Natural killer cell (primary cell): ENCODE measurements at regions not wholly inside any gene's neighbourhood (a gene's known extent, or its start where the extent isn't known, plus 50 kb on each side); places are given as distances from the start of the nearest gene placed in this dataset.

Experiments used
- ATAC-seq, 3 donors: fragments of 150-1000 bp in 2 of 3; fragments of 200-7000 bp in 1 of 3; cut with Tn5 transposase; 1 replicate in 1 of 3; 2 replicates in 2 of 3; pipeline ENCODE4 v1.10.0; 2021; ENCODE audit warnings: mild to moderate bottlenecking in 2 of 3, moderate library complexity in 2 of 3
- DNase-seq, 2 donors: peaks; one replicate each; pipeline versions ENCODE4 v3.0.0 to v3.0.0-alpha.2; 2013 to 2021; ENCODE audit warnings: mixed read lengths in 1 of 2
- H3K27ac ChIP-seq: one replicate; pipeline ENCODE4 v1.5.1; 2013; ENCODE audit warnings: mild to moderate bottlenecking, low read length
- H3K27me3 ChIP-seq: one replicate; pipeline ENCODE4 v1.6.1; 2013; ENCODE audit warnings: low read length; ENCODE audit not compliant: control insufficient read depth, insufficient read depth
- H3K36me3 ChIP-seq: one replicate; pipeline ENCODE4 v1.6.1; 2013; ENCODE audit warnings: low read length; ENCODE audit not compliant: control insufficient read depth, insufficient read depth
- H3K4me1 ChIP-seq: one replicate; pipeline ENCODE4 v1.6.1; 2013; ENCODE audit warnings: low read length; ENCODE audit not compliant: control insufficient read depth, insufficient read depth
- H3K4me3 ChIP-seq: one replicate; pipeline ENCODE4 v1.5.1; 2013; ENCODE audit warnings: low read length
- H3K9me3 ChIP-seq: one replicate; pipeline ENCODE4 v1.6.1; 2013; ENCODE audit warnings: low read length; ENCODE audit not compliant: control insufficient read depth, insufficient read depth
- H3K27ac Mint-ChIP-seq, 2 donors: one replicate each; pipeline ENCODE4 v1.8.0; 2022; ENCODE audit warnings: mild to moderate bottlenecking in 2 of 2, mixed read lengths in 2 of 2, moderate library complexity in 1 of 2
- H3K27me3 Mint-ChIP-seq, 2 donors: one replicate each; pipeline ENCODE4 v1.8.0; 2022; ENCODE audit warnings: low read depth in 2 of 2, mixed read lengths in 2 of 2
- H3K36me3 Mint-ChIP-seq: one replicate; pipeline ENCODE4 v1.8.0; 2022; ENCODE audit warnings: mixed read lengths
- H3K4me1 Mint-ChIP-seq, 2 donors: one replicate each; pipeline ENCODE4 v1.8.0; 2022; ENCODE audit warnings: mixed read lengths in 2 of 2
- H3K4me3 Mint-ChIP-seq: one replicate; pipeline ENCODE4 v1.8.0; 2022; ENCODE audit warnings: mild to moderate bottlenecking, moderate library complexity, mixed read lengths
- H3K9me3 Mint-ChIP-seq, 2 donors: one replicate each; pipeline ENCODE4 v1.8.0; 2022; ENCODE audit warnings: mixed read lengths in 2 of 2
- WGBS: methylation state at CpG from one replicate; pipeline ENCODE4 v1.1.7; 2013; ENCODE audit warnings: missing lambda C conversion rate; ENCODE audit not compliant: insufficient coverage; 5-methylcytosine and 5-hydroxymethylcytosine counted together
- intact Hi-C: fragments of 100-400 bp; cut with micrococcal nuclease; formaldehyde crosslinking; loops from one replicate; pipeline ENCODE4 v1.14.2; 2022
- TF ChIP-seq, protein P1 (sequence below): fragments of 200-600 bp; IDR thresholded peaks from one replicate; pipeline ENCODE4 v1.8.0; 2022; ENCODE audit warnings: antibody characterized with exemption

DNA sequence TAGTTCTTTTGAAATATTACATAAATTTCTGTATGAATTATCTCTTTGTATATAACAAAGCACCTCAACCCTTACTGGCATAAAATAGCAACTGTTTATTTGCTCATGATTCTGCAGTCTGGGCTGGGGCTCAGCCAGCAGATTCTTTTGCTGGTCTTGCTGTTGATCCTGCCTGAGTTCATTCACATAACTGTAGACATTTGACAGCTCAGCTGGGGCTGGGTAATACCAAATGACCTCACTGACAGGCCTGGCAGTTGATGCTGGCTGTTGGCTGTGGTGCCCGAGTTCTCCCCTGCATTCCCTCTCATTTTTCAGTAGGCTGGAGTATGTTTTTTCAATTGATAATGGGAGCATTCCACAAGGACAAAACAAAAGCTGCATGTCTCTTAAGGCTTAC, 449.9 kb upstream of the GOLIM4 start:
- H3K36me3 Mint-ChIP-seq, result no peaks in the 10 kb centered on the region
- DNase-seq (no peak), ATAC-seq (no peak)
- no peak overlapping the region for H3K27ac Mint-ChIP-seq
- no peaks in the 10 kb centered on the region for H3K27me3 Mint-ChIP-seq
- Histone ChIP-seq H3K27ac (no peak overlapping the region), H3K27me3 (no peaks in the 10 kb centered on the region), H3K4me1 (no peaks in the 10 kb centered on the region), H3K36me3 (no peaks in the 10 kb centered on the region), H3K9me3 (no peaks in the 10 kb centered on the region), H3K4me3 (no peak overlapping the region)
- intact Hi-C loops, result no loop called here
- H3K9me3 Mint-ChIP-seq, result peaks cover 2 to 3% of the 10 kb centered on the region in 2 donors
- no peaks in the 10 kb centered on the region for H3K4me1 Mint-ChIP-seq
- TF ChIP-seq, protein P1, sequence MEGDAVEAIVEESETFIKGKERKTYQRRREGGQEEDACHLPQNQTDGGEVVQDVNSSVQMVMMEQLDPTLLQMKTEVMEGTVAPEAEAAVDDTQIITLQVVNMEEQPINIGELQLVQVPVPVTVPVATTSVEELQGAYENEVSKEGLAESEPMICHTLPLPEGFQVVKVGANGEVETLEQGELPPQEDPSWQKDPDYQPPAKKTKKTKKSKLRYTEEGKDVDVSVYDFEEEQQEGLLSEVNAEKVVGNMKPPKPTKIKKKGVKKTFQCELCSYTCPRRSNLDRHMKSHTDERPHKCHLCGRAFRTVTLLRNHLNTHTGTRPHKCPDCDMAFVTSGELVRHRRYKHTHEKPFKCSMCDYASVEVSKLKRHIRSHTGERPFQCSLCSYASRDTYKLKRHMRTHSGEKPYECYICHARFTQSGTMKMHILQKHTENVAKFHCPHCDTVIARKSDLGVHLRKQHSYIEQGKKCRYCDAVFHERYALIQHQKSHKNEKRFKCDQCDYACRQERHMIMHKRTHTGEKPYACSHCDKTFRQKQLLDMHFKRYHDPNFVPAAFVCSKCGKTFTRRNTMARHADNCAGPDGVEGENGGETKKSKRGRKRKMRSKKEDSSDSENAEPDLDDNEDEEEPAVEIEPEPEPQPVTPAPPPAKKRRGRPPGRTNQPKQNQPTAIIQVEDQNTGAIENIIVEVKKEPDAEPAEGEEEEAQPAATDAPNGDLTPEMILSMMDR, result no peak
- 100% methylated on average over 1 of the region's 1 CpG for WGBS
- no peak overlapping the region for H3K4me3 Mint-ChIP-seq

DNA sequence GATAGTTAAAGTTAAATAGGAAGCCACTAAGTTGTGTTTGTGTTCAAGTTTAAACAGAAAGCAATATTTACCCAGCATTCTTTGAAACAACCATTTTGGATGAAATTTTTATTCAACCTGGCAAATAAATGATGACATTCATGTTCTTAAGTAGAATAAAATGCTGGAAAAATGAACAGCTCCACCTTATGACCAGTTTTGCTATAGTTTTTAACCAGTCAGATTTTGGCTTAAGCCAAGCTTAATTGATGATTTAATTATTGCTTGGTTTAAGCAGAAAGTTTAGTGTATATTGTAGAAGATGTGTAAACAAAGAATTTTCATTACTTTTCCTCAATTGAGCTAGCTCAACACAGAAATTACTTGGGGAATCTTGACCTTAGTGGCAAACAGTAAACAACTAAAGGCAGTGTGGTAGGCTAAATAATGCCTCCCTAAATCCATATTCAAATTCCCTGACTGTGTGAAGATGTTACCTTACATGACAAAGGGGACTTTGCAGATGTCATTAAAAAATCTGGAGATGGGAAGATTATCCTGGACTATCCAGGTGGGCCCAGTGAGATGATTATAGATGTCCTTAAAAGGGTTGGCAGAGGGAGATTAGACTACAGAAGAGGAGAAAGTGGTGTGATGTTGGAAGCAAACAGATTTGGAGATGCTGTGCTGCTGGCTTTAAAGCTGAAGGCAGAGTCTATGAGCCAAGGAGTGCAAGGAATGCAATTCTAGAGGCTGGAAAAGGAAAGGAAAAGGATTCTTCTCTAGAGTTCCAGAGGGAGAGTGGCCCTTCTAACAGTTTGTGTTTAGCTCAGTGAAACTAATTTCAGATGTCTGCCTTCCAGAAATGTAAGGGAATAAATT, 448.6 kb upstream of the GOLIM4 start:
- no peak overlapping the region for H3K27ac Mint-ChIP-seq

DNA sequence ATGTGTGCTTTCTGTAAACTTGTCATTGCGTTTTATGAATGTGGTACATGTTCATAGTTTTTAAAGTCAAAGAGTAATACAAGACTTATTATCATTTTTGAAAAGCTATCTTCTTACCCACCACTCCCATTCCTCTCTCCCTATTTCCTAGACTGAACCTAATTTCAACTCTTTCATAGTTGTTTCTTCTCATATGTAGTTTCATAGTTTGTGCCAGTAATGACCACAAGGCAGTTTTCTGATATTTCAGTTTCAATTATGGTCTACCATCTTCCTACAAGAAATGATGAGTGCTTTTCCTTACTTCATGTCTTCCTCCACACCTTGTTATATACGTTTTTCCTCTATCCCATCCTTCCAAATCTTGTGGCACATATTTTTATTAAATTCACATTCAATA, 445.0 kb upstream of the GOLIM4 start:
- DNase-seq (no peak), ATAC-seq (no peak)
- intact Hi-C loops, result no loop called here
- H3K4me3 Mint-ChIP-seq, result no peak overlapping the region
- H3K4me1 ChIP-seq, result no peaks in the 10 kb centered on the region
- H3K9me3 ChIP-seq, result no peaks in the 10 kb centered on the region
- H3K36me3 Mint-ChIP-seq, result no peaks in the 10 kb centered on the region
- H3K4me3 ChIP-seq, result no peak overlapping the region
- H3K9me3 Mint-ChIP-seq, result no peaks in the 10 kb centered on the region
- H3K27ac ChIP-seq, result no peak overlapping the region
- no peaks in the 10 kb centered on the region for H3K27me3 ChIP-seq
- H3K36me3 ChIP-seq, result no peaks in the 10 kb centered on the region
- no peaks in the 10 kb centered on the region for H3K27me3 Mint-ChIP-seq
- no peaks in the 10 kb centered on the region for H3K4me1 Mint-ChIP-seq
- H3K27ac Mint-ChIP-seq, result no peak overlapping the region
- TF ChIP-seq, protein P1, result no peak
- whole genome bisulfite sequencing, result 61% methylated on average over 2 of the region's 2 CpGs

More for the DNA sequence above, 448.6 kb upstream of the GOLIM4 start:
- Mint-ChIP-seq H3K27me3 (no peaks in the 10 kb centered on the region), H3K36me3 (no peaks in the 10 kb centered on the region), H3K4me1 (no peaks in the 10 kb centered on the region), H3K9me3 (no peaks in the 10 kb centered on the region), H3K4me3 (no peak overlapping the region)
- intact Hi-C loops, result no loop called here
- no peak for ATAC-seq
- H3K36me3 ChIP-seq, result no peaks in the 10 kb centered on the region
- TF ChIP-seq, protein P1, result no peak
- H3K4me3 ChIP-seq, result no peak overlapping the region
- no peak overlapping the region for H3K27ac ChIP-seq
- no peaks in the 10 kb centered on the region for H3K4me1 ChIP-seq
- H3K27me3 ChIP-seq, result no peaks in the 10 kb centered on the region
- no peaks in the 10 kb centered on the region for H3K9me3 ChIP-seq
- no peak for DNase-seq

GRCh38 chr3:168539909-168540308, 444.2 kb upstream of the GOLIM4 start:
- intact Hi-C loops, result no loop called here
- no peak for ATAC-seq
- WGBS, result no CpG with 5 or more reads among the region's 1 CpG

More at GRCh38 chr3:168539909-168540308, 444.2 kb upstream of the GOLIM4 start:
- DNase-seq, result no peak
- Histone ChIP-seq H3K4me1 (no peaks in the 10 kb centered on the region), H3K9me3 (no peaks in the 10 kb centered on the region), H3K27ac (no peak overlapping the region), H3K4me3 (no peak overlapping the region), H3K36me3 (no peaks in the 10 kb centered on the region), H3K27me3 (no peaks in the 10 kb centered on the region)
- no peaks in the 10 kb centered on the region for H3K4me1 Mint-ChIP-seq
- H3K4me3 Mint-ChIP-seq, result no peak overlapping the region
- TF ChIP-seq, protein P1, result no peak
- no peaks in the 10 kb centered on the region for H3K27me3 Mint-ChIP-seq
- H3K27ac Mint-ChIP-seq, result no peak overlapping the region
- H3K9me3 Mint-ChIP-seq, result no peaks in the 10 kb centered on the region
- no peaks in the 10 kb centered on the region for H3K36me3 Mint-ChIP-seq
